Colonic mucosa (tissue), 4 donors: ENCODE measurements at regions not wholly inside any gene's neighbourhood (a gene's known extent, or its start where the extent isn't known, plus 50 kb on each side); places are given as distances from the start of the nearest gene placed in this dataset.

Source experiments
- DNase-seq: peaks from one replicate; pipeline ENCODE4 v3.0.0-alpha.2; 2020
- H3K27ac ChIP-seq: fragments of 200-600 bp; one replicate; pipeline ENCODE4 v1.8.0; 2021
- H3K27me3 ChIP-seq: fragments of 200-600 bp; one replicate; pipeline ENCODE4 v1.8.0; 2021
- H3K36me3 ChIP-seq: fragments of 200-600 bp; one replicate; pipeline ENCODE4 v1.8.0; 2021
- H3K4me1 ChIP-seq: fragments of 200-600 bp; one replicate; pipeline ENCODE4 v1.8.0; 2021; ENCODE audit warnings: mild to moderate bottlenecking
- H3K4me3 ChIP-seq: fragments of 200-600 bp; one replicate; pipeline ENCODE4 v1.8.0; 2021
- H3K9ac ChIP-seq, 2 donors: one replicate each; pipeline ENCODE4 v1.7.0; 2013; ENCODE audit warnings: control low read depth in 2 of 2, low read depth in 2 of 2, low read length in 2 of 2
- H3K9me3 ChIP-seq: fragments of 200-600 bp; one replicate; pipeline ENCODE4 v1.8.0; 2021
- intact Hi-C: fragments of 100-400 bp; cut with DNase I; formaldehyde crosslinking; loops from one replicate; pipeline ENCODE4 v1.14.1; 2022
- TF ChIP-seq, protein P1 (sequence below): fragments of 200-600 bp; IDR thresholded peaks from one replicate; pipeline ENCODE4 v1.8.0; 2022; ENCODE audit warnings: antibody characterized with exemption, mild to moderate bottlenecking
- donor health status: healthy.
- donor health status: DM: no; HTN: no; CAD: no.
- donor health status: DM: no; HTN: no; CAD: no.

DNA sequence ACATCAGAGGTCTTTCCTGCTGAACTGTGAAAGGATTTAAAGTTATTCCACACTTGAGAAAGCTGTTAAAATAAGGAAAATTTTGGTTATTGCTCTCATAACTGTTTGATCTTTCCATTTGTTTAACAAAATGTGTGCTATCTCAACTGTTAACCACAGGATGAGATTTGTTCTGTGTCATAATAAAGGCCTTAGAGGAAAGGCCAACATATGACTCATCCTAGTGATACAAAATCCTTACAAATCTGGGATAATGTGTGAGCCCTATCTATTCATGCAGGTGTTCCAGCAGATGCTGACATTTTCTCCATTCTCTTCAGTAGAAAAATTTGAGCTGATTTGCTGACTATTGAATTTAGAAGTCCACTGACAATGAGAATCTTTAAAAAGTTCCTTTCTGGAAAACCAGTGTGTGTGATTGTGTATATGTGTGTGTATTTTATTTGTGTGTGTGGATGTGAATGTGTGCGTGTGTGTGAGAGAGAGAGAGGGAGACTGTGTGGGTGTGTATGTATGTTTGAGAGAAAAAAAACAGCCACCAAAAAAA lies 1111.9 kb upstream of the GYPC start:
- intact Hi-C loops: no loop called here
- H3K9ac ChIP-seq: no peak overlapping the region
- H3K27ac ChIP-seq: no peak overlapping the region
- DNase-seq: no peak
- H3K4me3 ChIP-seq: no peak overlapping the region
- H3K4me1 ChIP-seq: no peaks in the 10 kb centered on the region
- H3K9me3 ChIP-seq: no peaks in the 10 kb centered on the region
- TF ChIP-seq, protein P1, sequence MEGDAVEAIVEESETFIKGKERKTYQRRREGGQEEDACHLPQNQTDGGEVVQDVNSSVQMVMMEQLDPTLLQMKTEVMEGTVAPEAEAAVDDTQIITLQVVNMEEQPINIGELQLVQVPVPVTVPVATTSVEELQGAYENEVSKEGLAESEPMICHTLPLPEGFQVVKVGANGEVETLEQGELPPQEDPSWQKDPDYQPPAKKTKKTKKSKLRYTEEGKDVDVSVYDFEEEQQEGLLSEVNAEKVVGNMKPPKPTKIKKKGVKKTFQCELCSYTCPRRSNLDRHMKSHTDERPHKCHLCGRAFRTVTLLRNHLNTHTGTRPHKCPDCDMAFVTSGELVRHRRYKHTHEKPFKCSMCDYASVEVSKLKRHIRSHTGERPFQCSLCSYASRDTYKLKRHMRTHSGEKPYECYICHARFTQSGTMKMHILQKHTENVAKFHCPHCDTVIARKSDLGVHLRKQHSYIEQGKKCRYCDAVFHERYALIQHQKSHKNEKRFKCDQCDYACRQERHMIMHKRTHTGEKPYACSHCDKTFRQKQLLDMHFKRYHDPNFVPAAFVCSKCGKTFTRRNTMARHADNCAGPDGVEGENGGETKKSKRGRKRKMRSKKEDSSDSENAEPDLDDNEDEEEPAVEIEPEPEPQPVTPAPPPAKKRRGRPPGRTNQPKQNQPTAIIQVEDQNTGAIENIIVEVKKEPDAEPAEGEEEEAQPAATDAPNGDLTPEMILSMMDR: no peak
- no peaks in the 10 kb centered on the region for H3K27me3 ChIP-seq
- H3K36me3 ChIP-seq: no peaks in the 10 kb centered on the region

DNA sequence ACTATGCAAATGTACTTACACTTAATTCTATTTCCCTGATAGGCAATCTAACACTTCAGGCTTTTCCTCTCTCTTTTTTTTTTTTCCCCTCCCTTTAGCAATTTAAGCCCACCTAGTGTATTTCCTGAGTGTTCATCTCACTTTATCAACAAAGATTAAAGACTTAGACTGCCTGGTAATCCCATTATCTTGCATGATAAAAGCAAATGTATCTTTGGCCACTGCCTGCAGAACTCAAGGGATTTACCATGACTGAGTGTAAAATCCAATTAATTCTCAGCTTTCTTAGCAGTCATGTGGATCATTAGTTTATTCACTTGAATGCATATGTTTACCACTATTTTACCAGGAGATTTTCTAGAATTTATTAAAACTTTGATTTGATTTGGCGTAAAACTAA lies 1102.2 kb upstream of the GYPC start:
- H3K27me3 ChIP-seq: no peaks in the 10 kb centered on the region
- no peaks in the 10 kb centered on the region for H3K36me3 ChIP-seq
- DNase-seq: no peak
- H3K9me3 ChIP-seq: no peaks in the 10 kb centered on the region
- H3K9ac ChIP-seq: no peak overlapping the region
- H3K27ac ChIP-seq: no peak overlapping the region
- H3K4me1 ChIP-seq: no peaks in the 10 kb centered on the region
- intact Hi-C loops: no loop called here
- TF ChIP-seq, protein P1: no peak
- no peak overlapping the region for H3K4me3 ChIP-seq

DNA sequence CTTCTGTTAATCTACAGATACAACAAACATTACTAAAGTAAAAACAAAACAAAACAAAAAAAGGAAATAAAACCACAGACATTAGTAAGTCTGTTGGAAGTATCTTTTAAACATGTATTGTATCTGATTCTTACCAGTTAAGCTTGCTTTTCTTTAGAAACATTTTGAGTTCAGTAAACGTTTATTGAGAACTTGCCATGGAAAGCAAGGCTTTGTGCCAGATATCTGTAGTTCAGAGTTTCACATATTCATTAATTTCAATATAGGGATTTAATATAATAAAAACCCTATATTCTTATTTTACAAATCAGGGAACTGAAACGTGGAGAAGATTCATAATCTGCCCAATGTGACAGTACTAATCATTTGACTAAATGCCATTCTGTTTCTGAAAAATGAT lies 1101.0 kb upstream of the GYPC start:
- H3K4me1 ChIP-seq: no peaks in the 10 kb centered on the region

DNA sequence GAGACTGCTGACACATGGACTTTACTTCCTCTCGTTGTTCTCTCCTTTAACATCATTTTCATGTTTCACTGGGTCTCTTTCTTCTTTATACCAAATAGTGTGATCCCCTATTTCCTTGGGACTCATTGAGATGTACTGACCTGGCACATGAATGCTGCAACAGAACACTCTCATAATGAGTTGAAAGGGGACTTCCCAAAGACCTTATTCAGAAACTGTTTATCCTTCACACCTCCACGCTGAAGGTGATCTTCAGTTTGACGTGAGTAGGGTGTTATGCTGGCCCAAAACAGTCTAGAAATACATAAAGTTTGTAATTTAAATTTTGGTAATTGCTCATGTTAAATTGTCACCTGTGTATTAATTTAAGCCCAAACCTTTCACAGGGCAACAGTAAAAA lies 1096.8 kb upstream of the GYPC start:
- Histone ChIP-seq H3K4me3 (no peak overlapping the region), H3K9me3 (no peaks in the 10 kb centered on the region), H3K9ac (no peak overlapping the region), H3K36me3 (no peaks in the 10 kb centered on the region), H3K27me3 (no peaks in the 10 kb centered on the region), H3K27ac (no peak overlapping the region), H3K4me1 (no peaks in the 10 kb centered on the region)
- intact Hi-C loops: no loop called here
- TF ChIP-seq, protein P1: no peak
- no peak for DNase-seq

More for the DNA sequence above, 1101.0 kb upstream of the GYPC start:
- Histone ChIP-seq H3K27me3 (no peaks in the 10 kb centered on the region), H3K9ac (no peak overlapping the region), H3K36me3 (no peaks in the 10 kb centered on the region), H3K27ac (no peak overlapping the region), H3K4me3 (no peak overlapping the region), H3K9me3 (no peaks in the 10 kb centered on the region)
- TF ChIP-seq, protein P1: no peak
- intact Hi-C loops: no loop called here
- DNase-seq: no peak

DNA sequence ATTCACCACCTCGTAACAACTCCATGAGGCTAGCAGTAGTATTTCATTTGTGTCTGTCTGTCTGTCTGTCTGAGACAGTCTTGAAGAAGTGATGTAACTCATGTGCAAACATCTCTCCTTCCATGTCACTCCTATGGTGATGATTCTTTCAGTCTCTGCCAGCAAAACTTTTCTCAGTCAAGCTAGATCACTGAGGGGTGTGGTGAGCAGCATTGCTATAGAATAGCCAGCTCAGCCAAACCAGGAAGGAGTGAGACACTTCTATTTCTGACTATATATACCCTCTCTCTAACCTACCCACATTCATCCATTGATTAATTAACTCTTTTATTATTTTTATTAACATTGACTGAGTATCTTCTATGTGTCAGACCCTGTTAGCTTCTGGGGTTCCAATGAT lies 1095.1 kb upstream of the GYPC start:
- intact Hi-C loops: no loop called here
- Histone ChIP-seq H3K4me1 (no peaks in the 10 kb centered on the region), H3K36me3 (no peaks in the 10 kb centered on the region), H3K9me3 (no peaks in the 10 kb centered on the region), H3K9ac (no peak overlapping the region), H3K27ac (peak overlapping the region; percentile 1), H3K4me3 (no peak overlapping the region), H3K27me3 (no peaks in the 10 kb centered on the region)
- TF ChIP-seq, protein P1: no peak
- no peak for DNase-seq
